HG03520 (cell line): ENCODE measurements at regions not wholly inside any gene's neighbourhood (a gene's known extent, or its start where the extent isn't known, plus 50 kb on each side); places are given as distances from the start of the nearest gene placed in this dataset.

Experiments
- ATAC-seq: cut with Tn5 transposase; IDR thresholded peaks from one replicate; pipeline ENCODE4 v1.9.1; 2021; ENCODE audit warnings: mild to moderate bottlenecking, moderate library complexity; ENCODE audit not compliant: unreplicated experiment

- ATAC-seq = no peak
These were observed 1053.6 kb downstream of the SLC6A15 start for GRCh38 chr12:83859021-83859420.

GRCh38 chr12:83856803-83857202 is 1055.8 kb downstream of the SLC6A15 start:
- ATAC-seq = no peak

GRCh38 chr12:83850531-83850930 is 1062.1 kb downstream of the SLC6A15 start:
- ATAC-seq = no peak

GRCh38 chr12:83848702-83849101 is 1063.9 kb downstream of the SLC6A15 start:
- no peak for ATAC-seq

GRCh38 chr12:83843541-83843940 is 1069.1 kb downstream of the SLC6A15 start:
- ATAC-seq = no peak

GRCh38 chr12:83841620-83842019 is 1071.0 kb downstream of the SLC6A15 start:
- no peak for ATAC-seq

GRCh38 chr12:83827860-83828259 is 1084.7 kb downstream of the SLC6A15 start:
- ATAC-seq = no peak

- ATAC-seq = no peak
These were observed 1085.4 kb downstream of the SLC6A15 start for GRCh38 chr12:83827193-83827592.

GRCh38 chr12:83826112-83826511 is 1086.5 kb downstream of the SLC6A15 start:
- peak; percentile 64 for ATAC-seq

GRCh38 chr12:83823386-83824045 is 1089.1 kb downstream of the SLC6A15 start:
- ATAC-seq = peak; percentile 92

GRCh38 chr12:83821967-83822366 is 1090.6 kb downstream of the SLC6A15 start:
- ATAC-seq = no peak

- no peak for ATAC-seq
These were observed 1093.7 kb downstream of the SLC6A15 start for GRCh38 chr12:83818881-83819280.

GRCh38 chr12:83817730-83818129 is 1094.9 kb downstream of the SLC6A15 start:
- ATAC-seq = no peak

GRCh38 chr12:83808591-83808990 is 1104.0 kb downstream of the SLC6A15 start:
- no peak for ATAC-seq

- ATAC-seq = no peak
These were observed 1104.7 kb downstream of the SLC6A15 start for GRCh38 chr12:83807871-83808270.

GRCh38 chr12:83805873-83806272 is 1106.7 kb downstream of the SLC6A15 start:
- ATAC-seq = no peak

GRCh38 chr12:83805156-83805772 is 1107.3 kb downstream of the SLC6A15 start:
- no peak for ATAC-seq

GRCh38 chr12:83801972-83802371 is 1110.6 kb downstream of the SLC6A15 start:
- no peak for ATAC-seq

- ATAC-seq = no peak
These were observed 1112.6 kb downstream of the SLC6A15 start for GRCh38 chr12:83800022-83800421.

GRCh38 chr12:83796531-83796930 is 1109.8 kb downstream of the TMTC2 start:
- no peak for ATAC-seq

- no peak for ATAC-seq
These were observed 1106.9 kb downstream of the TMTC2 start for GRCh38 chr12:83793616-83794015.

- no peak for ATAC-seq
These were observed 1097.7 kb downstream of the TMTC2 start for GRCh38 chr12:83784298-83784890.
